Stimulated activated CD4-positive, alpha-beta T cell treated with anti-CD3 and anti-CD28 coated beads, Interleukin-15, amount 100 ng/mL, for 1 hour (primary cell): ENCODE measurements at regions not wholly inside any gene's neighbourhood (a gene's known extent, or its start where the extent isn't known, plus 50 kb on each side); places are given as distances from the start of the nearest gene placed in this dataset.
"Not testable (repeated sequence)": the region's sequence is repeated elsewhere in the genome, so short reads cannot be mapped to it uniquely, and the experiment has no call there.

Experiments used
- DNase-seq, 2 donors: peaks; one replicate each; pipeline ENCODE4 v3.0.0-alpha.2; 2020; ENCODE audit warnings: low read depth in 1 of 2, low spot score in 1 of 2

GRCh38 chr16:59591480-59591879, 857.4 kb upstream of the GOT2 start:
- no peak for DNase-seq

GRCh38 chr16:59590845-59591244, 856.7 kb upstream of the GOT2 start:
- no peak for DNase-seq

GRCh38 chr16:59586331-59586730, 852.2 kb upstream of the GOT2 start:
- DNase-seq: no peak

GRCh38 chr16:59574296-59574695, 840.2 kb upstream of the GOT2 start:
- DNase-seq: no peak

- no peak for DNase-seq
Measured at GRCh38 chr16:59573528-59574271, 839.6 kb upstream of the GOT2 start.

GRCh38 chr16:59567496-59567895, 833.4 kb upstream of the GOT2 start:
- DNase-seq: no peak

- no peak for DNase-seq
Measured at GRCh38 chr16:59566446-59566845, 832.3 kb upstream of the GOT2 start.

- no peak for DNase-seq
Measured at GRCh38 chr16:59558679-59559078, 824.6 kb upstream of the GOT2 start.

- no peak for DNase-seq
Measured at GRCh38 chr16:59552164-59552563, 818.0 kb upstream of the GOT2 start.

GRCh38 chr16:59545721-59546120, 811.6 kb upstream of the GOT2 start:
- no peak for DNase-seq

GRCh38 chr16:59543641-59544040, 809.5 kb upstream of the GOT2 start:
- no peak for DNase-seq

GRCh38 chr16:59540621-59541020, 806.5 kb upstream of the GOT2 start:
- DNase-seq: no peak

- DNase-seq: no peak
Measured at GRCh38 chr16:59535298-59535697, 801.2 kb upstream of the GOT2 start.

- DNase-seq: no peak
Measured at GRCh38 chr16:59527206-59527997, 793.3 kb upstream of the GOT2 start.

- no peak for DNase-seq
Measured at GRCh38 chr16:59522826-59523225, 788.7 kb upstream of the GOT2 start.

GRCh38 chr16:59518721-59519120, 784.6 kb upstream of the GOT2 start:
- DNase-seq: not testable (repeated sequence)

GRCh38 chr16:59514651-59515050, 780.5 kb upstream of the GOT2 start:
- DNase-seq: no peak

- DNase-seq: no peak
Measured at GRCh38 chr16:59510008-59510424, 775.9 kb upstream of the GOT2 start.

- no peak for DNase-seq
Measured at GRCh38 chr16:59500601-59501000, 766.5 kb upstream of the GOT2 start.

GRCh38 chr16:59487067-59487466, 753.0 kb upstream of the GOT2 start:
- no peak for DNase-seq

GRCh38 chr16:59484833-59485516, 750.9 kb upstream of the GOT2 start:
- no peak for DNase-seq

GRCh38 chr16:59478838-59479237, 744.7 kb upstream of the GOT2 start:
- no peak for DNase-seq
